BJ (cell line): ENCODE measurements at regions not wholly inside any gene's neighbourhood (a gene's known extent, or its start where the extent isn't known, plus 50 kb on each side); places are given as distances from the start of the nearest gene placed in this dataset.

Experiments used
- CTCF ChIA-PET: fragments of 350-600 bp; formaldehyde crosslinking; extraction: SDS; loops from one replicate; lab custom pipeline; 2021; ENCODE audit warnings: antibody characterized with exemption, inconsistent platforms; lab: Yijun Ruan, JAX
- POLR2A ChIA-PET: fragments of 300-600 bp; sonication (Branson Sonifier 250); formaldehyde crosslinking; extraction: SDS; loops from one replicate; lab custom pipeline; 2021; ENCODE audit warnings: antibody characterized with exemption; lab: Charles Lee
- DNase-seq: peaks from one replicate; pipeline ENCODE4 v3.0.0-alpha.2; 2011; ENCODE audit warnings: low read depth
- H3K27me3 ChIP-seq: 2 replicates; pipeline ENCODE4 v1.6.0; 2011; ENCODE audit warnings: low read length; ENCODE audit not compliant: control insufficient read depth, insufficient read depth
- H3K36me3 ChIP-seq: 2 replicates; pipeline ENCODE4 v1.5.1; 2011; ENCODE audit warnings: low read length; ENCODE audit not compliant: control insufficient read depth, insufficient read depth
- H3K4me3 ChIP-seq: 2 replicates; pipeline ENCODE4 v1.5.1; 2011; ENCODE audit warnings: low read depth, mild to moderate bottlenecking, control low read depth, low read length
- CTCF ChIP-seq: IDR thresholded peaks from 2 replicates; pipeline ENCODE4 v1.5.1; 2011; ENCODE audit warnings: low read depth, mild to moderate bottlenecking, control low read depth, inconsistent platforms, low read length, moderate library complexity; ENCODE audit not compliant: insufficient read depth

DNA sequence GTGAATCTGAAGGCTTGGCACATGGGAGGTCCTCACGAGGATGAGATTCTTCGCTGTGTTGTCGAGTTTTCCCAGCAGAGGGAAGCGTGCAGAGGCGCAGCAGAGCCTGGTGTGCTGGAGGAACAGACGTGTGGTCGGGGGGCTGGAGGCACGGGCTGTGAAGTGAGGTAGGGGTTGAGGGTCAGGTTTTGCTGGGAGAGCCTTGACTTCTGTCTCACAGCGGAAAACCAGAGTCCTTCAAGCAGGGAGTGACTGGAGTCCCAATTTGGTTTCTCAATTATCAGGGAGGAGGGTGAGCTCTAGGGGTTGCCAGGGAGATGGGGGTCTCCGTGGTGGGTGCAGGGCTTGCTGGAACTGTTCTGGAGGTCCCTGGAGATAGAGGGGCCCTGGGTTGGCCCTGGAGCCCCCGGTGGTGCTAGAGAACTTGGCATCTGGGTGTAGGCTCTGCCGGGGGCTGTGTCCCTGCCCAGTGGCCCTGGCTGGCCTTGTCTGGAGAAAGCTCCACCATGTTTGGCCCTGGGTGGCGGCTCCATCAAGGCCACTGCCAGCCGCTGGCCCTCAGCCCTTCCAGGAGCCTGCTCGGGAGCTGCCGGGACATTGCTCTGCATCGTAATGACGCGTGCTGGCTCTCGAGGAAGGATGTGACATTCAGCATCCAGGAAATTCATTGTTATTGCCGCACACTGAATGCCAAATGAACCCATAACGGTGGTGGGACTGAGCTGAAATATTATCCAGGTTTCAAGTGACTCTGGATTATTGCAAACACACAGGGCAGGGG, 215.7 kb downstream of the KIF26A start:
- no peak overlapping the region for H3K4me3 ChIP-seq
- no peaks in the 10 kb centered on the region for H3K36me3 ChIP-seq
- no peak for DNase-seq
- ChIA-PET CTCF (no interaction called here), POLR2A (no interaction called here)
- TF ChIP-seq CTCF = no peak
- H3K27me3 ChIP-seq = no peaks in the 10 kb centered on the region

DNA sequence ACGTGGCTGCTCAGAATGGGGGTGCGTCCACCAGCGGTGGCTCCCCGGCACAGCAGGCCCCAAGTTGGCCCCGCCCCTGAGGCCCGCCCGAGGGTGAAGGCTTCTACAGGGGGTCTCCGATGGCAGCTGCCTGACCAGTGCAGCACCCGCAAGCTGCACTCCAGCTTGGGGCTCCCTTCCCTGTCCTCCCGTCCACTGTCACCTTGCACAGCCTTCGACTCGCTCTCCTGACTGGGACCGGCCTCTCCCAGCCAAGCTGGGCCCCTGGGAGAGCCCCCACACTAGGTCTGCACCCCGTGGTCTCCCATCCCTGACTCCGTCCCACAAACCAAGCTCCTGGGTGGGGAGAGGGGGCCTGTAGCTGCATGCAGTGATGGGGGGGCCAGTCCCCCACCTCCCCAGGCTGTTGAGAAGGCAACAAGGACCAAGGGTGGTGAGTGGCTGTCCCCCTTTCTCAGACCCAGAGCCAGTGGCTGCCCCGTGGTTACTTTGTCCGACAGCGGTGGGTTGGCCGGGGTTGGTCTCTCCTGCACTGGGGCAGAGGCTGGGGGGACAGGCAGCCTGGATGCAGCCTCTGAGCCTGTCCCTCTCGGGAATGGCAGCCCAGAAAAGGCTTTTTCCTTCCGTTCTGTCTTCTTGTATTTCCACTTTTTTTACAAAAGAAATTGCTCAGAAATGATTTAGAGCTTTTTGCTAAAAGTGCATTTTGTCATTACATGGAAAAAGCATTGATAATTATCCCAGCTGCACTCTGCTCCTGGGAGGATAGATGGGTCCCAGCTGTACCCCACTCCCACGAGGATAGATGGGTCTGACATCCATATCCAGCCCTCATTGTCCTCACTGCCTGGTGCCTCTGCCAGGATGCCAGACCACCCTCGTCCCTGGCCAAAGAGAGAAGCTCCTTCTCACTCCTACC, 217.0 kb downstream of the KIF26A start:
- Histone ChIP-seq H3K4me3 (no peak overlapping the region), H3K27me3 (no peaks in the 10 kb centered on the region), H3K36me3 (no peaks in the 10 kb centered on the region)
- CTCF ChIA-PET = no interaction called here
- DNase-seq = no peak
- POLR2A ChIA-PET = no interaction called here
- TF ChIP-seq CTCF = no peak

- Histone ChIP-seq H3K36me3 (no peaks in the 10 kb centered on the region), H3K27me3 (no peaks in the 10 kb centered on the region), H3K4me3 (no peak overlapping the region)
- ChIA-PET CTCF (no interaction called here), POLR2A (no interaction called here)
- DNase-seq = no peak
- TF ChIP-seq CTCF = no peak
These were observed 217.8 kb downstream of the KIF26A start for GRCh38 chr14:104356020-104356737.

GRCh38 chr14:104356738-104357688, 218.6 kb downstream of the KIF26A start:
- no peak for TF ChIP-seq CTCF
- Histone ChIP-seq H3K36me3 (no peaks in the 10 kb centered on the region), H3K27me3 (no peaks in the 10 kb centered on the region), H3K4me3 (no peak overlapping the region)
- POLR2A ChIA-PET = no interaction called here
- DNase-seq = no peak
- CTCF ChIA-PET = no interaction called here
